Suppressor macrophage treated with lipopolysaccharide for 1 hour (primary cell): ENCODE measurements at regions not wholly inside any gene's neighbourhood (a gene's known extent, or its start where the extent isn't known, plus 50 kb on each side); places are given as distances from the start of the nearest gene placed in this dataset.

Experiments used
- DNase-seq, 3 donors: peaks; one replicate each; pipeline ENCODE4 v3.0.0-alpha.2; 2020 to 2022

- peak in 2 of 3 donors; percentile 43 to 48 for DNase-seq
Measured at GRCh38 chr5:40385544-40385943, 294.2 kb upstream of the PTGER4 start.

- DNase-seq = peak; percentile 54 to 85 (median 76)
Measured at GRCh38 chr5:40384782-40385390, 294.8 kb upstream of the PTGER4 start.

GRCh38 chr5:40383749-40384651 lies 295.7 kb upstream of the PTGER4 start:
- peak; percentile 32 to 61 (median 55) for DNase-seq

GRCh38 chr5:40381676-40382363 lies 297.9 kb upstream of the PTGER4 start:
- peak in 1 of 3 donors; percentile 14 for DNase-seq

- DNase-seq = no peak
Measured at GRCh38 chr5:40381016-40381415, 298.7 kb upstream of the PTGER4 start.

- peak; percentile 33 to 50 (median 42) for DNase-seq
Measured at GRCh38 chr5:40378396-40379177, 301.1 kb upstream of the PTGER4 start.

GRCh38 chr5:40376566-40376965 lies 303.1 kb upstream of the PTGER4 start:
- DNase-seq = no peak

GRCh38 chr5:40374853-40375252 lies 304.9 kb upstream of the PTGER4 start:
- DNase-seq = no peak

- DNase-seq = no peak
Measured at GRCh38 chr5:40368200-40368599, 311.5 kb upstream of the PTGER4 start.

- DNase-seq = peak in 2 of 3 donors; percentile 31 to 32
Measured at GRCh38 chr5:40367255-40367654, 312.5 kb upstream of the PTGER4 start.

GRCh38 chr5:40365342-40366330 lies 314.1 kb upstream of the PTGER4 start:
- DNase-seq = peak in 2 of 3 donors; percentile 64 to 71

- DNase-seq = no peak
Measured at GRCh38 chr5:40364441-40364840, 315.3 kb upstream of the PTGER4 start.

- no peak for DNase-seq
Measured at GRCh38 chr5:40361378-40361777, 318.3 kb upstream of the PTGER4 start.

- no peak for DNase-seq
Measured at GRCh38 chr5:40360685-40361084, 319.0 kb upstream of the PTGER4 start.

GRCh38 chr5:40359832-40360231 lies 319.9 kb upstream of the PTGER4 start:
- DNase-seq = no peak

- no peak for DNase-seq
Measured at GRCh38 chr5:40359093-40359492, 320.6 kb upstream of the PTGER4 start.

GRCh38 chr5:40356248-40356647 lies 323.5 kb upstream of the PTGER4 start:
- DNase-seq = peak; percentile 64 to 88 (median 79)

- peak; percentile 33 to 77 (median 56) for DNase-seq
Measured at GRCh38 chr5:40355846-40356245, 323.9 kb upstream of the PTGER4 start.

- DNase-seq = no peak
Measured at GRCh38 chr5:40355181-40355580, 324.5 kb upstream of the PTGER4 start.

GRCh38 chr5:40354171-40354570 lies 325.5 kb upstream of the PTGER4 start:
- no peak for DNase-seq

- DNase-seq = no peak
Measured at GRCh38 chr5:40353442-40353841, 326.3 kb upstream of the PTGER4 start.
